GM11168 (cell line): ENCODE measurements at regions not wholly inside any gene's neighbourhood (a gene's known extent, or its start where the extent isn't known, plus 50 kb on each side); places are given as distances from the start of the nearest gene placed in this dataset.

ENCODE experiments used
- in situ Hi-C: fragments of 300-500 bp; cut with MboI; formaldehyde crosslinking; loops from one replicate; pipeline ENCODE4 v1.12.0; 2022; ENCODE audit warnings: low sequenced_read_pairs; ENCODE audit not compliant: unreplicated experiment

DNA sequence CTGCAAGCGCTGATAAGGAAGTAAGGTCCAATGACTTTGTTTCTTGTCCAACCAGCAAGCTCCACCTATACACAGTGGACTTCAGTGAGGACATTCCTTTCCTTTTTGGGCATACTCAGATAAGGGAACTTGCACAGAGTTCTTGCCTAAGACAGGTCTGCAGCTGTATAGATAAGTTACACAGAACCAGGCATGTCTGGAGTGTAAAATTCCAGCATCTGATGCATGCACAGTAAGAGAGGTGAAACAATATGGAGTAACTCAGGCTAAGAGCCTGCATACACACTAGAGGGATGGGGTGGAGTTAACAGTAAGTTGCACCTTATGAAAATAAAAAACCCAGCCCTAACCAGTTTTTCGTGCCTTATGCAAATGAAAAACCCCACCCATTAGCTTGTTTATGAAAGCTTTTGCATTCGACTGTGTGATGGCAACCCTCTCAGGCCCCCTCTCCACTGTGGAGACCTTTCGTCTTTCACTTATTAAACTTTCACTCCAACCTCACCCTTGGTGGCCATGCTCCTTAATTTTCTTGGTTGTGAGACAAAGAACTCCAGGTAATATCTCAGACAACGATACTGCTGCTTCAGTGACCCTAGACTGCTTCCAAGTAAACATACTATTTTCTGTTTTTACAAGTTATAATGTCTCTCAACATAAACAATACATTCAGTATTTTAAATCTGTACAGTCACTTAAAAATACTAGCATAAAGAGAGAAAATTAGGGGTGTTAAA, 2859.0 kb upstream of the PCDH20 start:
- in situ Hi-C loops, result no loop called here

DNA sequence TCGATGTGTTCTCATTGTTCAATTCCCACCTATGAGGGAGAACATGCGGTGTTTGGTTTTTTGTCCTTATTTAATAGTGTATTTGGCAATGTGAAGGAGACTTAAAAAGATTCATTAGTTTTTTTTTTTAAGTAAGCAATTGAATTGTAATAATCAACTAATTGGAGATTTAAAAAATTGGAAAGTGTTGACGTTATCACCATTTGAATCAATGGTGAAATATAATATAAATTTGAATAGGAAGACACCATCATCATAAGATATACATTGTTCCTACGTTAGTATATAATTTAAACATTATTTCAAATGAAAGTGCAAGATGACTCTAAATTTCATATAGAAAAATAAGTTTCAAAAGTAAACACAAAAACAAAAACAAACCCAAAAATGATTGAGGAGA, 2858.1 kb upstream of the PCDH20 start:
- in situ Hi-C loops, result no loop called here

DNA sequence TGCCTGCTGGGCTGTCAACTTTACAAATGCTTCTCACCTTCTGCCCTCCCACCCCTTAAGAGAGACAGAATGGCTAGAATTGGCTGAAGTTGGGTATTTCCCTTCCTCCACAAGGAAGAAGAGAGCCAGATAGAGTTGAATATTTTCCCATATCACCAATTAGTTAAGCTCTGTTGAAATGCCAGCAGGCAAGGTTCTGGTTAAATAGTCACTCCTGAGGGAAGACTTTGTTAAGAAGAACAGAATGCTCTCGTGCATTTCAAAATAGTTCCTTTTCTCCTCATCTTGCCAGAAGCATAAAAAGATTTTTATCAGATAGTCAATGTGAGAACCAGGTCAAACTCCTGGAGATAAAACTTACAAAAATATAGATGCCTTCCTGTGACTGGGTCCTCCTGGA, 2857.0 kb upstream of the PCDH20 start:
- in situ Hi-C loops, result no loop called here

DNA sequence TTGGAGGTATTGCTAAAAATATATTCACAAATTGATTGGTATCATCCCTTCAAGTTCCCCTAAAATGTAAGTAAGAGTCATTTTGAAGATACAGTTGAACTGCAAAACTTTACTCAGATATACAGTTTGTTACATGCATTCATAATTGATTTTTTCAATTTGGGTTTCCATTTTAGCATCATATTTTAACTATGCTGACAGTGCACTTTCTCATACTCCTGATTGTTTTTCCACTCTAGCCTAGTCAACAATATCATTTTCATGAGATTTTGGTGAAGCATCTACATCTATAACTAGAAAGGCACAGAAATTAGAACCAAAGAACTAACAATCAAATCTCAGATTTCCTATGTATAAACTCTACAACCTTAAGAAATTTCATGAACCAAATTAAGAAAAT, 2850.4 kb upstream of the PCDH20 start:
- in situ Hi-C loops, result no loop called here

DNA sequence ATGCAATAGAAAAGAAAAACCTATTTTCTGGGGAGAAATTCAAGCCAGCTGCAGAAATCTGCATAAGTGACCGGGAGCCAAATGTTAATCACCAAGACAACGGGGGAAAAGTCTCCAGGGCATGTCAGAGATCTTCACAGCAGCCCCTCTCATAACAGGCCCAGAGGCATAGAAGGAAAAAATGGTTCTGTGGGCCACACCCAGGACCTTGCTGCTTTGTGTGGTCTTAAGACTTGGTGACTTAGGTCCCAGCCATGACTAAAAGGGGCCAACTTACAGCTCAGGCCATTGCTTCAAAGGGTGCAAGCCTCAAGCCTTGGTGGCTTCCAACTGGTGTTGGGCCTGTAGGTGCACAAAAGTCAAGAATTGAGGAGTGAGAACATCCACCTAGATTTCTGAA, 2847.6 kb upstream of the PCDH20 start:
- in situ Hi-C loops, result no loop called here

DNA sequence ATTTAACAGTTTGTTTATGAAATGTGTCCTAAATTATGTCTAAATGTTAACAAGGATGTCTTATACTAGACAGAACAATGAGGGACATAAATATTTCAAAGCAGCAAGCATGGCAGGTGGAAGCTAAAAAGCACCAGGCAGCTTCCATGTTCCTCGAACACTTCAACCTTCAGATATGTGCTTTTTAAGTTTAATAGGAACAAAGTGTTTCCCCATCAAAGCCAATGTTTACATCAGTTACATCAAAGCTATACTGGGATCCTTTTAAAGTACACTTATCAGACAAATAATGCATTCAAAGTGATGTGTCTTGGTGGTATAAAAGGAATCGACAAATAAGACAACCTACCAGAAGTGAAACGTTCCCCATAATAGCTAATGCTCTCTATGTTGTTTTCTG, 2841.1 kb upstream of the PCDH20 start:
- in situ Hi-C loops, result no loop called here

DNA sequence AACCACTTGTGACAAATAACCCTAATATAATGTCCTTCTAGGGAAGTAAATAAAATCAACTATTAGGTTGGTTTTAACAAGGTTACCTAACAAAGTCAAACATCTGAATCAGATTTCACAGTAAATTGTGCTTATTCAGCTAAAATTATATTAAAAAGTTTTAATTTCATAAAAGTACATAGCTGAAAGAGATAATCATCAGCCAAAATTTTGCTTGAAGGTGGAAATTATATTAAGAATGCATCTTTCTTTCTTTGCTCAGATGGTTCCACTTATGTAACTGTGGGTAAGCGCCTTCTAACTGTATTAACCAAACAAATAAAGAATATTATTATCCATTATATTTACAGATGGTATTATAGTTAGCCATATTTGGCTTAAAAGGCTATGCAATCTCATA, 2840.3 kb upstream of the PCDH20 start:
- in situ Hi-C loops, result no loop called here

DNA sequence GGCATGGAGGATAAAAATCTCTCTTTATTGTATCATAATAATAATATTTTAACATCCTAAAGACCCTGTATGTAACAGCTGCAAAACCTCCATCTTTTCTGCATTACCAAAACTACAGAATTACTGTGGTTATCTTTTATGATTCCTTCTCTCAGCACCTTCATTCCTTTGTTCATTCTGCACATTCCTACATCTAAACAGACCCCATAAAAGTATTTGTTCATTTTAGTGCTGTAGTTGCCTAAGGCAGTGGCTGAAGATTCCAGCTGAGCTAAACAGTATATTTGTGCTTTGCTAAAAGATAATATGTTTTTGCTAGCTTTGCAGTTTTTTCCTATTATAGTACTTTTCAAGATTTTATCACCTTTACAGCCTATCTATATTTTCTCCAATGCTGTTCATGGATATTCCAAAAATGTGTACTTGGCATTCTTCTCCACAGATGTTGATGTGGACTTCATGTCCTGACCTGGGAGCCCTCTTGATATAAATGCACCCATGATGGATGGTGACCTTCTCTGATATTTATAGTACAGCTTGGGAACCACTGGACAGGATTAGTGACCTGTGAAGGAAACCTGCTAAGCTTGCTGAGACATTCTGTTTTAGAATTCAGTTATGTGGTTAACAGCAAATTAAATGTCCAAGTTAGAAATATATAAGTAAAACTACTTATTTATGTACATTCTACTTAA, 2832.9 kb upstream of the PCDH20 start:
- in situ Hi-C loops, result no loop called here

DNA sequence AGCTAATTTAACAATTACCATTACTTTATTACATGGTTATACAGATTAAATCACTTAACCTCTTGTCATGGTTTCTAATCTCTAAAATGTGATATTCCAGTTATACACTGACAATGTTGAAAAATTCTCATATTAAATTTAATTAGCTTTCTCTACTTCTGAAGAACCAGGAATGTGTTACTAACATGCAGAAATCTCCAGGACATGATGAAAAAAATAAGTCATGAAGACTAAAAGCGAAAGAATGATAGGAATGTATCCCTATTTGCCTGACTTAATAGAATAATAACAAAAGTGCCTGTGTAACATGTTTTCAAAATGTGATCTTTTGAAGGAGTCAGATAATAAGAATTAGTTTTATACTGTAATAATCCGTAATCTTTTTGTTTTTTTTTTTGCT, 2823.7 kb upstream of the PCDH20 start:
- in situ Hi-C loops, result no loop called here

DNA sequence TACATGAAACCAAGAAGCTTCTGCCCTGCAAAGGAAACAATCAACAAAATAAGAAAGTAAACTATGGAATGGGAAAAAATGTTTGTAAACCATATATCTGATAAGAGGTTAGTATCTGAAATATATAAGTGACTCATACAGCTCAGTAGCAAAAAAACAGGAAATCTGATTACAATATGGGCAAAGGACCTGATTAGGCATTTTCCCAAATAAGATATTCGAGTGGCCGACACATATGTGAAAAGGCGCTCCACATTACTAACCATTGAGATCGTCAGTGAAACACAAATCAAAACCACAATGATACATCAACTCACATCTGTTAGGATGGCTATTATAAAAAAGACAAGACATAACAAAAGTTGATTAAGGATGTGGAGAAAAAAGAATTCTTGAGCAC, 2818.6 kb upstream of the PCDH20 start:
- in situ Hi-C loops, result no loop called here

DNA sequence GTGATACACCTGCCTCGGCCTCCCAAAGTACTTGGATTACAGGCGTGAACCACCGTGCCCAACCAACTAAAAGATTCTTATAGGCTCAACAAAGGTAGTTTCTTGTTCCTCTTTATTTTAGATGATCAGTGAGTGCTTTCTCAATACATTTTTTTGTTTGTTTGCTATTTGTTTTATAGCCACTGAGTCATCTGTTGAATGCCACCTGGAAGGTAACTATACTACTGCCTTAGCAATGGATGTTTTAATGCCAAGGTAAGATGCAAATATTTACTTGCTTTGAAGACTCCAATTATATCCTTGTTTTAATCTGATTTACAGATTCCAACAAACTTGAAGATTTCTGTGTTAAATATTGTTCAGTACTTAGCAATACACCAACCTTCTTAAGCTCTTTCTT, 2807.4 kb upstream of the PCDH20 start:
- in situ Hi-C loops, result no loop called here

DNA sequence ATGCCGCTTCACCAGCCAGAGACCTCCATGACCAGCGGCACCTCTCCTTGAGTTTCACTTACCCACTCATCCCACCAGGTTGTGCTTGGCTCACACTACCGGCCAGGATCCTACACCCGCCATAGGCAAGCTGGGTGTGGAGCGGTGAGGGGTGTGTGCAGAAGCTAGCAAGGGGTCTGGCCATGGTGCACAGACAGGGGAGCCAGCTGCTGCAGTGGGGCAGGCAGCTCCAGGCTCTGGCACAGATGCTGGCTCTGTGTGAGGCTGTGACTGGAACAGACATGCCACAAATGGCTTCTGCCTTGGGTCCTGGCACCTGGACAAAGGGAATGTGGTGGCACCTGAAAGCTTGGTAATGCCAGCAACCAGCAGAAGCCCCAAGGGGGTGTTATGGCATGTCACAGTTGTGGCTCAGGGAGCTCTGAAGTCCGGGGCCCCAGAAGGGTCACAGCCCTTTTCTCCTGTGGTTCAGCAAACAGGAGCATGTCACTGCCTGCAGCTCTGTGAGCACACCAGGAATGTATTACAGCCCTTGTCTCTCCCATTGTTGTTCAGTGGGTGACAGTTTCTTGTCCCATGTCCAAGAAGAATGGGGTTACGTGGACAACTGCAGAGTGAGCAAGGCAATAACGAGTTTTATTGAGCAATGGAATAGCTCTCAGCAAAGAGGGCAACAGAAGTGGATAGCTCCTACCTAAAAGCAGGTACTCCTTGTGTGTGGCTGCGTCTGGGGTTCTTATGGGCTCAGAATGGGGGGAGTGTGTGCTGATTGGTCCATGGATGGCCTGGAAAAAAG, 2791.0 kb upstream of the PCDH20 start:
- in situ Hi-C loops, result no loop called here

DNA sequence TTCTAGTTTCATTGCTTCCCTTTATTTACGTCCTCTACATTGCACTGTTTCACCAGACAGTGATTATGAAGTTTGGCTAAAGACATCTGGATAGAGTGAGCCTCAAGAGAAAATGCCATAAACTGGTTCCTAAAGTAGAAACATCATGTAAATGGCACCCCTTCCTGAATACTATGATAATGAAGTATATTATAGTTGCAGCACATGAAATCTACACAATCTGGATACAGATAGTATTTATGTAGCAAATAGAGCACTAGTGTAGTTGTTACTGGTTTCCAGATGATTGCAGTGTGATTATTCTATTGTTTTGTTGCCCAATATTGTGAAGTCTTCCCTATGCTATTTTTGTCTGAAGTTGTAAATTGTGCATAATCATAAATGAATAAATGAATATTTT, 2786.9 kb upstream of the PCDH20 start:
- in situ Hi-C loops, result no loop called here

DNA sequence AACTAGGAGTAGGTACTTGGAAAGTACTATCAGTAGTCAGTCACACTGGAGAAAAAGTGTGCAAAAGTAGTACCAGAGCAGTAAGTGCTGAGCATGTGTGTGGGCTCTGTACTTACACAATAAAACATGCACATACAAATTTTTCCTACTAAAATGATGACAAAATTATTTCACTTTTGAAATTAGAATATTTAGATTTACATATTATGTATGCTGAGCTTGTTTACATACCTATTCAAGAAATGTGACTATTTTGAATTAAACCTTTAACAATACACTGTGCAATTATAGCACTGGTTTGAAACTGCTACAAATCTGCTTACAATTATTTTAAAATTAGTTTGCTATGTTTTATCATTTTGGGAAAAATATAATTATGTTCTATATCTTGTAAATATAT, 2781.6 kb upstream of the PCDH20 start:
- in situ Hi-C loops, result no loop called here

DNA sequence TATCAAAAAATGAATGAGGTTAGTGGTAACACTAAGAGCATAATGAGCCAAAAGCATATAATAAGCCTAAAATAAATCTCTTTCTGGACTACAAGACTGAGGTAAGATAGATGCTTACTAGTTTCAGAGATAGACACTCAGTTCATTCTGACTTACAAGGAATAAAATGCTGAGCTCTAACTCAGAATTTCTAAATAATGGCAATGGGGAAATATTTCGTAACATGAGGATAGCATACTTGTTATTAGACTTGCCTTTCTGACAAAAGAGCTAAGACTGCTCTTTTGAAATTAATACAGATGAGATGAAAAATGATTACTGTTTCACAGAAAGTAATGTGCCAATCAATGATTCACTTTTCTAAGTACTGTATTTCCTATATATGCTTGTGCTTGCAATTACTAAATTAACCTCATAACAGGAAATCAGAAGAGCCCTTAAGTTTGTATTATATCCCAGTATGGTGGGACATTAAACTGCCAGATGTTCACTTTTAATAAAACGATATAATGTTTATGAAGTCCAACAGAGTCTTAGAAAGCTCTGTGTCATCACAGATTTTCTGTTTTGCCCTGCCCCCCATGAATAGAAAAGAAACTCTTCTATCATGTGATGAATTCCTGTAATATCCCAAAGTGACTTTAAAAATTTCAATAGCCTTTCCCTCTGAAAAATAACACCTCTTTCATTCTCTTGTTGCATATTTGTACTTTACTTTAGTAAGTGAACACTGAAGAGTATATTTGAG, 2771.0 kb upstream of the PCDH20 start:
- in situ Hi-C loops, result no loop called here

DNA sequence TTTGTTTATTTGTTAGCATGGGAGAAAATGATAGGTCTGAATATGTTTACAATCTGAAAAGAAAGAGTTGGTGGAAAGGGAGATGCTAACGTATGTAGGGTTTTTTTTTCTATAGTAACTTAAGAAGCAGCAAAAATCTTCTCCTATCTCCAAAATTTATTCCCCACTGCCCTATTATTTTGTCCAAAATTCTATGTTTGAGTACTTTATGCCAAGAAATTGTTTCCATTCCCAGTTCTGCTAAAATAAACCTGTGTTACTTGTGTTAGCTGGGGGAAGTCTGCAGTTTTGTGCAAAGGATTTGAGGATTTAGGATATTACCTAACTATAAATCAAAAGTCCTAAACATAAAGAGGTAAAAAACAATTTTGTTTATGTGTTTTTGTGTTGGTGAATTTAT, 2770.4 kb upstream of the PCDH20 start:
- in situ Hi-C loops, result no loop called here

DNA sequence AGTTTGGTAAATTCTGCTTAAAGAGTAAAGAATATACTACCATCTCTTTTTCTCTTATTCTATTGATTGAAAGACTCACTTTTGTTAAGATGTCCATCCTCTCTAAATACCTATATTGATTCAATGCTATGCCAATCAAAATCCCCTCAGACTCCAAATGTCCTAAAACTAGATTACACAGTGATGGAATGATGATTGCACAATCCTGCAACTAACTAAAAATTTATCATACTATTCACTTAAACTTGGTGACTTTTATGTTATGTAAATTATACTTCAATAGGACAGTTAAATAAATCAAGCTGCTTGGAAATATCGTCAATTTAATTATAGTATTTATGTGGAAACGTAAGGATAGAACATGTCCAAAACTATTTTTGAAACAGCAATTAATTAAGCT, 2765.1 kb upstream of the PCDH20 start:
- in situ Hi-C loops, result no loop called here

DNA sequence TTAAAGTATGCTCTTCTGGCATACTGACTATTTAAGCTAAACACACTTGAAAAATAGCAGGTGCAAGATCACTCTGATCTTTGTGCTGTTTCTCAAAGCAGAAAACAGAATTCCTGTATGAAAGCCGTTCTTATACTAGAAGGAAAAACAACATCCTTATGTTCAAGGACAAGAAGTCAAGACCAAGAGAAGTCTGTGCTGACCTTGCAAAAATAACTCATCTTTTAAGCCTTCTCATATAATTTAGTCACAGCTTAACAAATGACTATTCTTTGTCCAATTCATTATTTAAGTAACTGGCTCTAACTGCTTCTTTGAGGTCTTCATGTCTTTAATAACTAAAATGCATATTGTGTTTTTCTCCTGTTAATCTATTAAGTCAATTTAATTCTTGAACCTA, 2750.2 kb upstream of the PCDH20 start:
- in situ Hi-C loops, result no loop called here

DNA sequence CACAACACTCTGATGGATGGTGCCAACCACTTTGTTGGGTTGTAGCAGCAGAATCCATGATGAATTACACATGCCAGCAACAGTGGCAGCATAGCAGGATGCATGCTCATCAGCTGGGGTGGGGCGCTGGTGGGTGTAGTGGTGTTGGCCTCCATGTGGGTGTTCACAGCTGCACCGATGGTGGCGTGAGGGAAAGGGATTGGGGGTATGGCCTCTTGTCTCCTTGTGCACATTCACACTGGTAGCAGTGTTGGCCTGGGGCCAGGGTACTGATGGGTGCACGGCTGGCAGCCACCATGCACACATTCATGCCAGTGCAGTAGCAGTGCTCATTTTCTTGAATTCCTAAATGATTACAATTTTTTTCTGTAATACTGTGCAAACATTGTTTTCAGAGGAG, 2748.8 kb upstream of the PCDH20 start:
- in situ Hi-C loops, result no loop called here

DNA sequence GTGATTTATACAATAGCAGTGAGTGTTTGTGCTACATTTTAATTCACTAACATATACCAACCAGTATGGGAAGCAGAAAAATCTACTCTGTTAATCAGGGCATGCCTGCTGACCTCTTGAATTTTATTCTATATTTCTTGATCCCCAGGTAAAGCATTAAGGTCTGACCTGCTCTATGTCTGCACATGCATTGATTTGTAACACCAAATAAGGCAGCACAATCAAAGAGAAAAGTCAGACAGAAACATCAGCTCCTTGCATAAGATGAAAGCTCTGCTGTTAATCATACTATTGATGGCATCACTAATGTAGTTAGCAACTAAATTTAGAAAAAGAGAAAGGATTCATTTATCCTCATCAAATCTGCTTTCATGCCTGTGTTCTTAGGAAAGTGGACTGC, 2744.8 kb upstream of the PCDH20 start:
- in situ Hi-C loops, result no loop called here

DNA sequence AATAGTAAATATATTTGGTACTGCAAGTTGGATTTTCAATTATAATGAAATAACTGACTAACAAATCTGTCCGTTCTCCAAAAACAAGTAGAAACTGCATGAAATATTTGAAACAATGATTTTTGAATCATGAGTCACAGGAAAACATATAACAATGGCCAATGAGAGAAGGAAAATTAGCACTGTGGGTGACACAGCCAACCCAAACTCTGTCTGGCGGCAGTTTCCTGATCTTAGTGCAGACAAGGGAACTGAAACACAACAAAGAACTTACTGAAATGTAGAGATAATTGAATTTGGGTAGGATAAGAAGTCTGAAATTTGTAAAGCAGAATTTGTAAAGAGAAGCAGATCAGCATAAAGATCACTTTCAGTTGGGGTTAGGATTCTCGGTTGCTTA, 2743.3 kb upstream of the PCDH20 start:
- in situ Hi-C loops, result no loop called here
